B cell (primary cell): ENCODE measurements at regions not wholly inside any gene's neighbourhood (a gene's known extent, or its start where the extent isn't known, plus 50 kb on each side); places are given as distances from the start of the nearest gene placed in this dataset.
"Not testable (repeated sequence)": the region's sequence is repeated elsewhere in the genome, so short reads cannot be mapped to it uniquely, and the experiment has no call there.

Experiments used
- ATAC-seq: fragments of 200-7000 bp; cut with Tn5 transposase; one replicate; pipeline ENCODE4 v1.10.0; 2021; ENCODE audit warnings: low read depth, mild to moderate bottlenecking, moderate number of reproducible peaks, moderate library complexity
- CTCF ChIA-PET: fragments of 350-600 bp; sonication (Branson Sonifier 250); formaldehyde crosslinking; loops from one replicate; lab custom pipeline; 2021; ENCODE audit warnings: antibody characterized with exemption, inconsistent platforms; lab: Charles Lee
- POLR2A ChIA-PET: fragments of 350-600 bp; sonication (Branson Sonifier 250); formaldehyde crosslinking; loops from one replicate; lab custom pipeline; 2021; ENCODE audit warnings: antibody characterized with exemption; lab: Charles Lee
- DNase-seq: peaks from one replicate; pipeline ENCODE4 v3.0.0; 2013
- H2AFZ ChIP-seq: 2 replicates; pipeline ENCODE4 v1.6.1; 2012; ENCODE audit warnings: mild to moderate bottlenecking, low read depth, low read length; ENCODE audit not compliant: insufficient read depth, poor library complexity, severe bottlenecking
- H3K27ac ChIP-seq, 2 donors: 1 replicate in 1 of 2; 2 replicates in 1 of 2; pipeline ENCODE4 v1.5.1; 2012 to 2013; ENCODE audit warnings: low read length in 2 of 2, mild to moderate bottlenecking in 2 of 2, moderate library complexity in 1 of 2
- H3K27me3 ChIP-seq, 4 experiments: fragments of 200-600 bp in 1 of 4; sonication (generic) in 1 of 4; replicated peaks in 1 of 4; 1 replicate in 2 of 4; 2 replicates in 2 of 4; pipeline versions ENCODE4 v1.6.1 to v1.7.0; 2013 to 2016; ENCODE audit warnings: low read length in 3 of 4, mild to moderate bottlenecking in 2 of 4, mixed read lengths in 1 of 4, moderate library complexity in 1 of 4; ENCODE audit not compliant: insufficient read depth in 4 of 4, control insufficient read depth in 3 of 4; ENCODE audit errors: control extremely low read depth in 1 of 4
- H3K36me3 ChIP-seq, 2 experiments: replicated peaks in 1 of 2; 1 replicate in 1 of 2; 2 replicates in 1 of 2; pipeline versions ENCODE4 v1.6.1 to v1.7.1; 2013; ENCODE audit warnings: low read length in 1 of 2; ENCODE audit not compliant: insufficient read depth in 2 of 2, control insufficient read depth in 1 of 2; ENCODE audit errors: control extremely low read depth in 1 of 2, extremely low read depth in 1 of 2
- H3K4me1 ChIP-seq, 2 donors: fragments of 200-600 bp in 1 of 2; sonication (generic) in 1 of 2; 1 replicate in 1 of 2; 2 replicates in 1 of 2; pipeline versions ENCODE4 v1.5.1 to v1.6.1; 2013 to 2017; ENCODE audit warnings: low read length in 2 of 2; ENCODE audit not compliant: control insufficient read depth in 2 of 2, insufficient read depth in 2 of 2
- H3K4me2 ChIP-seq: replicated peaks from 2 replicates; pipeline ENCODE3; 2012; ENCODE audit warnings: mild to moderate bottlenecking, low read depth, low read length; ENCODE audit not compliant: poor library complexity, severe bottlenecking
- H3K4me3 ChIP-seq, 5 experiments: fragments of 200-600 bp in 1 of 5; sonication (generic) in 1 of 5; 1 replicate in 3 of 5; 2 replicates in 2 of 5; pipeline versions ENCODE4 v1.5.1 to v1.7.0; 2011 to 2016; ENCODE audit warnings: low read length in 4 of 5, mild to moderate bottlenecking in 4 of 5, low read depth in 2 of 5, control low read depth in 1 of 5, moderate library complexity in 1 of 5; ENCODE audit not compliant: insufficient read depth in 1 of 5; ENCODE audit errors: control extremely low read depth in 1 of 5, extremely low read depth in 1 of 5
- H3K79me2 ChIP-seq: fragments of 200-600 bp; sonication (generic); one replicate; pipeline ENCODE4 v1.6.0; 2016; ENCODE audit warnings: low read length; ENCODE audit not compliant: control insufficient read depth, insufficient read depth
- H3K9ac ChIP-seq: fragments of 200-600 bp; sonication (generic); 2 replicates; pipeline ENCODE4 v1.6.1; 2017; ENCODE audit warnings: mild to moderate bottlenecking, low read length, moderate library complexity
- H3K9me3 ChIP-seq, 3 donors: one replicate each; pipeline versions ENCODE4 v1.6.1 to v1.7.1; 2013; ENCODE audit warnings: low read length in 2 of 3; ENCODE audit not compliant: control insufficient read depth in 2 of 3, insufficient read depth in 1 of 3; ENCODE audit errors: control extremely low read depth in 1 of 3
- H4K20me1 ChIP-seq: 2 replicates; pipeline ENCODE4 v1.6.0; 2012; ENCODE audit warnings: mild to moderate bottlenecking, low read length; ENCODE audit not compliant: insufficient read depth, control insufficient read depth, poor library complexity, severe bottlenecking
- H3K27ac Mint-ChIP-seq: one replicate; pipeline ENCODE4 v1.8.0; 2021; ENCODE audit warnings: mixed read lengths
- H3K27me3 Mint-ChIP-seq: one replicate; pipeline ENCODE4 v1.8.0; 2021; ENCODE audit warnings: mixed read lengths
- H3K4me1 Mint-ChIP-seq: one replicate; pipeline ENCODE4 v1.8.0; 2021; ENCODE audit warnings: mixed read lengths
- H3K4me3 Mint-ChIP-seq: one replicate; pipeline ENCODE4 v1.8.0; 2021; ENCODE audit warnings: mixed read lengths
- H3K9me3 Mint-ChIP-seq: one replicate; pipeline ENCODE4 v1.8.0; 2022; ENCODE audit warnings: mixed read lengths; ENCODE audit not compliant: insufficient read depth
- EZH2 ChIP-seq: IDR thresholded peaks from 2 replicates; pipeline ENCODE4 v1.6.1; 2012; ENCODE audit warnings: borderline replicate concordance, low read depth, mild to moderate bottlenecking, moderate library complexity, low read length; ENCODE audit not compliant: insufficient read depth, poor library complexity, severe bottlenecking
- WGBS: methylation state at CpG from one replicate; pipeline ENCODE4 v1.1.5; 2013; ENCODE audit warnings: missing lambda C conversion rate; ENCODE audit not compliant: insufficient coverage; 5-methylcytosine and 5-hydroxymethylcytosine counted together
- intact Hi-C: fragments of 100-400 bp; cut with micrococcal nuclease; formaldehyde crosslinking; loops from one replicate; pipeline ENCODE4 v1.10.0; 2022
- TF ChIP-seq, protein P1 (sequence below): fragments of 200-600 bp; IDR thresholded peaks from one replicate; pipeline ENCODE4 v1.8.0; 2022; ENCODE audit warnings: antibody characterized with exemption, mild to moderate bottlenecking

DNA sequence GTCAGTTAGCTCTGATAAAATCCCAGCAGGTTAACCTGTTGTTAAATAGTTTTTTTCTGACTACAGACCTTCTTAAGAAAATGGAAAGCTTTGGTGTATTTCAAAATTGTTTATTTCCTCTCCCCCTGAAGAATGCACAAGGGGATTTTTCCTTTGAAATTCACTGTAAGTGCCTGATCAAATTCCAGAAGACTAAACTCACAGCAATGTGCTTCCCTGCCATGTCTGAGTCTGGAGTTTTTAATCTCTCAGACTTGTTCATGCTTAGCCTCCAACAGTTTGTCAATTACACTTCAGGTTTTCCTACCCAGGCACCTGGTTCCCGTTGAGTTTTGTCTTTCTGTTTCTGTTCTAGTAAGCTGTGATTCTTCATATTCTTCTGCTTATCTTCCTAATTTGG lies 961.6 kb upstream of the CDH18 start:
- WGBS, result no CpG with 5 or more reads among the region's 1 CpG
- DNase-seq, result no peak
- ChIA-PET POLR2A (no interaction called here), CTCF (no interaction called here)
- no peaks in the 10 kb centered on the region for H3K79me2 ChIP-seq
- no peak overlapping the region for H3K4me3 ChIP-seq
- no peaks in the 10 kb centered on the region for H3K9me3 ChIP-seq
- H3K36me3 ChIP-seq, result no peaks in the 10 kb centered on the region
- H3K27me3 ChIP-seq, result no peaks in the 10 kb centered on the region
- H4K20me1 ChIP-seq, result no peaks in the 10 kb centered on the region
- H3K4me3 Mint-ChIP-seq, result no peak overlapping the region
- no peak for TF ChIP-seq EZH2
- TF ChIP-seq, protein P1, sequence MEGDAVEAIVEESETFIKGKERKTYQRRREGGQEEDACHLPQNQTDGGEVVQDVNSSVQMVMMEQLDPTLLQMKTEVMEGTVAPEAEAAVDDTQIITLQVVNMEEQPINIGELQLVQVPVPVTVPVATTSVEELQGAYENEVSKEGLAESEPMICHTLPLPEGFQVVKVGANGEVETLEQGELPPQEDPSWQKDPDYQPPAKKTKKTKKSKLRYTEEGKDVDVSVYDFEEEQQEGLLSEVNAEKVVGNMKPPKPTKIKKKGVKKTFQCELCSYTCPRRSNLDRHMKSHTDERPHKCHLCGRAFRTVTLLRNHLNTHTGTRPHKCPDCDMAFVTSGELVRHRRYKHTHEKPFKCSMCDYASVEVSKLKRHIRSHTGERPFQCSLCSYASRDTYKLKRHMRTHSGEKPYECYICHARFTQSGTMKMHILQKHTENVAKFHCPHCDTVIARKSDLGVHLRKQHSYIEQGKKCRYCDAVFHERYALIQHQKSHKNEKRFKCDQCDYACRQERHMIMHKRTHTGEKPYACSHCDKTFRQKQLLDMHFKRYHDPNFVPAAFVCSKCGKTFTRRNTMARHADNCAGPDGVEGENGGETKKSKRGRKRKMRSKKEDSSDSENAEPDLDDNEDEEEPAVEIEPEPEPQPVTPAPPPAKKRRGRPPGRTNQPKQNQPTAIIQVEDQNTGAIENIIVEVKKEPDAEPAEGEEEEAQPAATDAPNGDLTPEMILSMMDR, result no peak
- no peak overlapping the region for H3K27ac Mint-ChIP-seq
- no peak overlapping the region for H2AFZ ChIP-seq
- H3K27ac ChIP-seq, result no peak overlapping the region
- no peak overlapping the region for H3K9ac ChIP-seq
- no peak overlapping the region for H3K4me2 ChIP-seq
- intact Hi-C loops, result no loop called here
- peaks cover 5% of the 10 kb centered on the region for H3K9me3 Mint-ChIP-seq
- no peak for ATAC-seq
- no peaks in the 10 kb centered on the region for H3K4me1 Mint-ChIP-seq
- no peaks in the 10 kb centered on the region for H3K27me3 Mint-ChIP-seq
- H3K4me1 ChIP-seq, result no peaks in the 10 kb centered on the region

DNA sequence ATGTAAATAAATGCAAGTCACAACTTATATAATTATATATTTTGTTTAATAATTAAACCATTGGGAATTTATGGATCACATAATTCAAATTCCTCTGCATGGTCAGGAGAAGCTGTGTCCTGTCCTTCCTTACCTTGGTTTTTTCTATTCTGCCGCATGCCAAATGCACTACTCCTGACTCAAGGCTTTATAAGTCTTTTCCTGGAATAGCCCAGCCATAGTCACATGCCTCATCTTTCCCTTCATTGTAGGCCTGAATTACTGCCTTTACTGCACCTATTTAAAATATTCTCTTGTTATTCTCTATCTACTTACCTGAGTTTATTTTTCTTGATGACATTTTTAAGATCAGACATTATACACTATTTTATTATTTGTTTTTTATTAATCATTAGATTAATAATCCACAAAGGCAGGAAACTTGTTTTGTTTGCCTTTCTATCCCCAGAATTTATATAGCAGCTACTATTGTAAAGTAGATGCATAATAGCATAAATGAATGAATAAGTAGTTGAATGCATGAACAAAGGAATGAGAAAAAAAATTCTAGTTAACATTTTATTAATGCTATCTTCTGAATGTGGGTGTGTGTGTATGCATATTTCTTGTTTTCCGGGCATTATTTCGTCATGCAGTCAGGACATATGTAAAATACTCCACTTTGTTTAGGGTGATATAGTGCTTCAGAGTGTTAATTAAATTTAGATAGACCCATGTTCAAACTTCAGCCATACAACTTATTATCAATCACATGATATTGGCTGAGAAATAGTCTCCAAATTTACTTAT lies 955.4 kb upstream of the CDH18 start:
- H3K27me3 ChIP-seq, H2AFZ ChIP-seq, POLR2A ChIA-PET, H3K4me1 Mint-ChIP-seq, intact Hi-C loops, H4K20me1 ChIP-seq, H3K9me3 ChIP-seq, H3K4me2 ChIP-seq, H3K27ac ChIP-seq, H3K36me3 ChIP-seq, H3K9me3 Mint-ChIP-seq, H3K4me3 Mint-ChIP-seq, H3K4me3 ChIP-seq, CTCF ChIA-PET, H3K27me3 Mint-ChIP-seq, H3K79me2 ChIP-seq, H3K4me1 ChIP-seq, H3K9ac ChIP-seq, ATAC-seq, DNase-seq, H3K27ac Mint-ChIP-seq: not testable (repeated sequence)
- no CpG with 5 or more reads among the region's 3 CpGs for WGBS

DNA sequence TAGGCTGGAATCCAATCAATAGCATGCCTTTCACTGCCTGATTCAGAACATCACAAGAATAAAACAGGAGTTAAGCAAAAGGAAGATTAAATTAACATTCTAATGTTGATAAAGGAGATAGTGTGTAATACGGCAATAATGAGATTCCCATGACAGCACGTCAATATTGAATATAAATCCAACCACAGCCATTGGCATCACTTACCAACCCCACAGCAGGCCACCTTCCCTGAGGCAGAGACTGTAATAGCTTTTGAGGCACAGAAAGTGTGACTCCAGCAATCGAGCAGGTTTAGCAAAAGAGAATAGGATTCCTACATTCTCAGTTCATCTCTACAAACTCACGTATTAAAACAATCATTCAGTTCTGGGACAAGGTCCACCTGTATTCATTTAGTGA lies 954.6 kb upstream of the CDH18 start:
- H3K9me3 ChIP-seq, H3K27ac Mint-ChIP-seq, H3K9me3 Mint-ChIP-seq, CTCF ChIA-PET, H3K4me3 Mint-ChIP-seq, H3K4me1 ChIP-seq, H3K27ac ChIP-seq, H3K4me1 Mint-ChIP-seq, intact Hi-C loops, H2AFZ ChIP-seq, H3K27me3 ChIP-seq, H3K36me3 ChIP-seq, ATAC-seq, POLR2A ChIA-PET, H3K79me2 ChIP-seq, H4K20me1 ChIP-seq, H3K27me3 Mint-ChIP-seq, H3K4me2 ChIP-seq, H3K4me3 ChIP-seq, DNase-seq, H3K9ac ChIP-seq: not testable (repeated sequence)
- WGBS, result no CpG with 5 or more reads among the region's 4 CpGs
